ENCODE measurements at regions not wholly inside any gene's neighbourhood (a gene's known extent, or its start where the extent isn't known, plus 50 kb on each side); places are given as distances from the start of the nearest gene placed in this dataset.

DNA sequence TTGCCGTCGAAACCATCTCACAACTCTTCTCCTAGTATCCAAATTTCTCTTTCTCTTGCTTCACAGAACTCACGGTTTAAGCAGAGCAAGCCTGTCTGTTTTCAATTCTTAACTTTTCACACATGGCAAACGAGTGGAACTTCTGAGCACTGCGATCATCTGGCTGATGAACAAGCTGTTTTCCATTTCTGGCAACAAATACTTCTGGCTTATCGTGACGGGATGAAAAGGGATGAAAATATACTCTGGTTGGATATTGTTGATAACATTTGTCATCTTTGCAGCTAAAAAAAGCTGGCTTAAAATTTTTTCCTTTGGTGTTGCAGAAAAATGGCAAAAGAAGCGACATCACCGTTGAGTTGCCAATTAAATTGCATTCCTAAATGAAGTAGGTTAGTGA is 515.2 kb upstream of the JARID2 start:
- TF ChIP-seq, protein P1, sequence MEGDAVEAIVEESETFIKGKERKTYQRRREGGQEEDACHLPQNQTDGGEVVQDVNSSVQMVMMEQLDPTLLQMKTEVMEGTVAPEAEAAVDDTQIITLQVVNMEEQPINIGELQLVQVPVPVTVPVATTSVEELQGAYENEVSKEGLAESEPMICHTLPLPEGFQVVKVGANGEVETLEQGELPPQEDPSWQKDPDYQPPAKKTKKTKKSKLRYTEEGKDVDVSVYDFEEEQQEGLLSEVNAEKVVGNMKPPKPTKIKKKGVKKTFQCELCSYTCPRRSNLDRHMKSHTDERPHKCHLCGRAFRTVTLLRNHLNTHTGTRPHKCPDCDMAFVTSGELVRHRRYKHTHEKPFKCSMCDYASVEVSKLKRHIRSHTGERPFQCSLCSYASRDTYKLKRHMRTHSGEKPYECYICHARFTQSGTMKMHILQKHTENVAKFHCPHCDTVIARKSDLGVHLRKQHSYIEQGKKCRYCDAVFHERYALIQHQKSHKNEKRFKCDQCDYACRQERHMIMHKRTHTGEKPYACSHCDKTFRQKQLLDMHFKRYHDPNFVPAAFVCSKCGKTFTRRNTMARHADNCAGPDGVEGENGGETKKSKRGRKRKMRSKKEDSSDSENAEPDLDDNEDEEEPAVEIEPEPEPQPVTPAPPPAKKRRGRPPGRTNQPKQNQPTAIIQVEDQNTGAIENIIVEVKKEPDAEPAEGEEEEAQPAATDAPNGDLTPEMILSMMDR (IDR thresholded peaks at IDR 0.05; ENCODE audit: insufficient read depth, low read depth, low read length), result no peak
- no peak for TF ChIP-seq EZH2 (IDR thresholded peaks at IDR 0.05; ENCODE audit: insufficient read depth, low read length)
